HCT116 (cell line): ENCODE measurements at regions not wholly inside any gene's neighbourhood (a gene's known extent, or its start where the extent isn't known, plus 50 kb on each side); places are given as distances from the start of the nearest gene placed in this dataset.

Experiments
- CTCF ChIP-seq, 3 experiments: fragments of 200-600 bp in 1 of 3; sonication (generic) in 1 of 3; IDR thresholded peaks in 2 of 3; conservative IDR thresholded peaks in 1 of 3; 2 replicates each; pipeline ENCODE4 v1.5.1; 2012 to 2017; ENCODE audit warnings: low read depth in 2 of 3, low read length in 2 of 3, antibody characterized with exemption in 1 of 3, borderline replicate concordance in 1 of 3, control low read depth in 1 of 3, mild to moderate bottlenecking in 1 of 3, mixed read lengths in 1 of 3, mixed run types in 1 of 3, moderate library complexity in 1 of 3; ENCODE audit not compliant: insufficient read depth in 1 of 3
- EGR1 ChIP-seq: IDR thresholded peaks from 2 replicates; pipeline ENCODE4 v1.6.1; 2012; ENCODE audit warnings: low read depth
- EZH2 ChIP-seq: fragments of 200-600 bp; sonication (generic); IDR thresholded peaks from 2 replicates; pipeline ENCODE4 v1.6.1; 2017; ENCODE audit warnings: antibody characterized with exemption, mixed run types
- EZH2phosphoT487 ChIP-seq: fragments of 200-600 bp; IDR thresholded peaks from 2 replicates; pipeline ENCODE4 v1.6.1; 2018; ENCODE audit warnings: antibody characterized with exemption, borderline replicate concordance
- POLR2A ChIP-seq: IDR thresholded peaks from 2 replicates; pipeline ENCODE4 v1.7.0; 2011; ENCODE audit warnings: borderline replicate concordance; ENCODE audit not compliant: insufficient read depth, insufficient read length; ENCODE audit errors: extremely low read depth
- SIN3A ChIP-seq: IDR thresholded peaks from 2 replicates; pipeline ENCODE4 v1.6.1; 2012; ENCODE audit warnings: low read depth
- SRF ChIP-seq: IDR thresholded peaks from 2 replicates; pipeline ENCODE4 v1.6.1; 2012; ENCODE audit warnings: low read depth
- ZNF274 ChIP-seq: fragments of 200-500 bp; sonication (Bioruptor generic); IDR thresholded peaks from 2 replicates; pipeline ENCODE4 v1.6.1; 2014; ENCODE audit warnings: mild to moderate bottlenecking, low read depth, low read length, inconsistent platforms
- TF ChIP-seq, protein P1 (sequence below): IDR thresholded peaks from 2 replicates; pipeline ENCODE4 v1.6.1; 2012; ENCODE audit warnings: low read depth
- TF ChIP-seq, protein P2 (sequence below): IDR thresholded peaks from 2 replicates; pipeline ENCODE4 v1.6.1; 2011; ENCODE audit warnings: mild to moderate bottlenecking, low read length, moderate library complexity; ENCODE audit not compliant: insufficient replicate concordance; ENCODE audit errors: extremely low read depth

DNA sequence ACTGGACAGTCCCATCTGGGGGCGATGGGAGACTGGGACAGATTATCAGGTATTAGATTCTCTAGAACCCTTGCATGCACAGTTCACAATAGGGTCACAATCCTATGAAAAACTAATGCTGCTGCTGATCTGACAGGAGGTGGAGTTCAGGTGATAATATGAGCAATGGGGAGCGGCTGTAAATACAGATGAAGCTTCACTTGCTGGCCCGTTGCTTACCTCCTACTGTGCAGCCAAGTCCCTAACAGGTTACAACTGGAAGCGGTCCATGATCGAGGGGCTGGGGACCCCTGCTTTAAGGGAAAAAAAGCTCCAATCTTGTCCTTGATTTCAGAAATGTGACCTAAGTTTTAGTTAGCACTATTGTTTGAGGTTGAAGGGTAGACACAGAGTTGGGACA lies 175.2 kb downstream of the ZNF330 start:
- TF ChIP-seq EGR1, result no peak
- TF ChIP-seq POLR2A, result no peak
- TF ChIP-seq, protein P1, sequence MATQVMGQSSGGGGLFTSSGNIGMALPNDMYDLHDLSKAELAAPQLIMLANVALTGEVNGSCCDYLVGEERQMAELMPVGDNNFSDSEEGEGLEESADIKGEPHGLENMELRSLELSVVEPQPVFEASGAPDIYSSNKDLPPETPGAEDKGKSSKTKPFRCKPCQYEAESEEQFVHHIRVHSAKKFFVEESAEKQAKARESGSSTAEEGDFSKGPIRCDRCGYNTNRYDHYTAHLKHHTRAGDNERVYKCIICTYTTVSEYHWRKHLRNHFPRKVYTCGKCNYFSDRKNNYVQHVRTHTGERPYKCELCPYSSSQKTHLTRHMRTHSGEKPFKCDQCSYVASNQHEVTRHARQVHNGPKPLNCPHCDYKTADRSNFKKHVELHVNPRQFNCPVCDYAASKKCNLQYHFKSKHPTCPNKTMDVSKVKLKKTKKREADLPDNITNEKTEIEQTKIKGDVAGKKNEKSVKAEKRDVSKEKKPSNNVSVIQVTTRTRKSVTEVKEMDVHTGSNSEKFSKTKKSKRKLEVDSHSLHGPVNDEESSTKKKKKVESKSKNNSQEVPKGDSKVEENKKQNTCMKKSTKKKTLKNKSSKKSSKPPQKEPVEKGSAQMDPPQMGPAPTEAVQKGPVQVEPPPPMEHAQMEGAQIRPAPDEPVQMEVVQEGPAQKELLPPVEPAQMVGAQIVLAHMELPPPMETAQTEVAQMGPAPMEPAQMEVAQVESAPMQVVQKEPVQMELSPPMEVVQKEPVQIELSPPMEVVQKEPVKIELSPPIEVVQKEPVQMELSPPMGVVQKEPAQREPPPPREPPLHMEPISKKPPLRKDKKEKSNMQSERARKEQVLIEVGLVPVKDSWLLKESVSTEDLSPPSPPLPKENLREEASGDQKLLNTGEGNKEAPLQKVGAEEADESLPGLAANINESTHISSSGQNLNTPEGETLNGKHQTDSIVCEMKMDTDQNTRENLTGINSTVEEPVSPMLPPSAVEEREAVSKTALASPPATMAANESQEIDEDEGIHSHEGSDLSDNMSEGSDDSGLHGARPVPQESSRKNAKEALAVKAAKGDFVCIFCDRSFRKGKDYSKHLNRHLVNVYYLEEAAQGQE, result no peak
- TF ChIP-seq, protein P2, sequence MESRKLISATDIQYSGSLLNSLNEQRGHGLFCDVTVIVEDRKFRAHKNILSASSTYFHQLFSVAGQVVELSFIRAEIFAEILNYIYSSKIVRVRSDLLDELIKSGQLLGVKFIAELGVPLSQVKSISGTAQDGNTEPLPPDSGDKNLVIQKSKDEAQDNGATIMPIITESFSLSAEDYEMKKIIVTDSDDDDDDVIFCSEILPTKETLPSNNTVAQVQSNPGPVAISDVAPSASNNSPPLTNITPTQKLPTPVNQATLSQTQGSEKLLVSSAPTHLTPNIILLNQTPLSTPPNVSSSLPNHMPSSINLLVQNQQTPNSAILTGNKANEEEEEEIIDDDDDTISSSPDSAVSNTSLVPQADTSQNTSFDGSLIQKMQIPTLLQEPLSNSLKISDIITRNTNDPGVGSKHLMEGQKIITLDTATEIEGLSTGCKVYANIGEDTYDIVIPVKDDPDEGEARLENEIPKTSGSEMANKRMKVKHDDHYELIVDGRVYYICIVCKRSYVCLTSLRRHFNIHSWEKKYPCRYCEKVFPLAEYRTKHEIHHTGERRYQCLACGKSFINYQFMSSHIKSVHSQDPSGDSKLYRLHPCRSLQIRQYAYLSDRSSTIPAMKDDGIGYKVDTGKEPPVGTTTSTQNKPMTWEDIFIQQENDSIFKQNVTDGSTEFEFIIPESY, result no peak
- TF ChIP-seq EZH2phosphoT487, result no peak
- TF ChIP-seq CTCF (IDR thresholded peaks at IDR 0.05 in 2 of 3, conservative IDR thresholded peaks at IDR 0.05 in 1 of 3; ENCODE audit: borderline replicate concordance in 1 of 3, insufficient read depth in 1 of 3, low read depth in 2 of 3, low read length in 2 of 3), result no peak
- TF ChIP-seq EZH2, result no peak
- no peak for TF ChIP-seq SIN3A
- no peak for TF ChIP-seq SRF
- TF ChIP-seq ZNF274, result no peak
